HG02981 (cell line): ENCODE measurements at regions not wholly inside any gene's neighbourhood (a gene's known extent, or its start where the extent isn't known, plus 50 kb on each side); places are given as distances from the start of the nearest gene placed in this dataset.

ENCODE experiments used
- ATAC-seq: cut with Tn5 transposase; IDR thresholded peaks from one replicate; pipeline ENCODE4 v1.9.1; 2021; ENCODE audit warnings: mild to moderate bottlenecking, moderate library complexity; ENCODE audit not compliant: unreplicated experiment

- ATAC-seq: no peak
These were observed 293.2 kb downstream of the DUSP10 start for GRCh38 chr1:221448585-221449175.

- ATAC-seq: no peak
These were observed 292.7 kb downstream of the DUSP10 start for GRCh38 chr1:221449194-221449593.

- ATAC-seq: no peak
These were observed 292.0 kb downstream of the DUSP10 start for GRCh38 chr1:221449801-221450470.

- ATAC-seq: no peak
These were observed 290.1 kb downstream of the DUSP10 start for GRCh38 chr1:221451741-221452140.

- ATAC-seq: no peak
These were observed 287.8 kb downstream of the DUSP10 start for GRCh38 chr1:221454096-221454495.

GRCh38 chr1:221456918-221457317 lies 285.0 kb downstream of the DUSP10 start:
- ATAC-seq: no peak

- ATAC-seq: no peak
These were observed 284.0 kb downstream of the DUSP10 start for GRCh38 chr1:221457685-221458446.

GRCh38 chr1:221458447-221459156 lies 283.3 kb downstream of the DUSP10 start:
- ATAC-seq: no peak

- ATAC-seq: no peak
These were observed 282.3 kb downstream of the DUSP10 start for GRCh38 chr1:221459558-221459957.

GRCh38 chr1:221462345-221462744 lies 279.5 kb downstream of the DUSP10 start:
- ATAC-seq: no peak

GRCh38 chr1:221468546-221468945 lies 273.3 kb downstream of the DUSP10 start:
- ATAC-seq: no peak

- ATAC-seq: no peak
These were observed 272.4 kb downstream of the DUSP10 start for GRCh38 chr1:221469476-221469875.

GRCh38 chr1:221470000-221470698 lies 271.7 kb downstream of the DUSP10 start:
- ATAC-seq: no peak

- no peak for ATAC-seq
These were observed 268.5 kb downstream of the DUSP10 start for GRCh38 chr1:221473411-221473810.

- no peak for ATAC-seq
These were observed 264.6 kb downstream of the DUSP10 start for GRCh38 chr1:221477252-221477651.

- ATAC-seq: peak; percentile 90
These were observed 263.6 kb downstream of the DUSP10 start for GRCh38 chr1:221478050-221478949.

- no peak for ATAC-seq
These were observed 253.9 kb downstream of the DUSP10 start for GRCh38 chr1:221487781-221488524.

GRCh38 chr1:221488550-221488949 lies 253.3 kb downstream of the DUSP10 start:
- no peak for ATAC-seq

GRCh38 chr1:221494670-221495069 lies 247.2 kb downstream of the DUSP10 start:
- no peak for ATAC-seq
